Liver (tissue), 3 donors: ENCODE measurements at regions not wholly inside any gene's neighbourhood (a gene's known extent, or its start where the extent isn't known, plus 50 kb on each side); places are given as distances from the start of the nearest gene placed in this dataset.

Experiments
- FOXA2 ChIP-seq: IDR thresholded peaks from 2 replicates; pipeline ENCODE4 v1.6.1; 2016; ENCODE audit warnings: antibody characterized with exemption
- GABPA ChIP-seq, 2 donors: IDR thresholded peaks in 1 of 2; conservative IDR thresholded peaks in 1 of 2; 2 replicates each; pipeline ENCODE4 v1.6.1; 2016; ENCODE audit warnings: antibody characterized with exemption in 2 of 2, mild to moderate bottlenecking in 1 of 2, moderate library complexity in 1 of 2
- HNF4G ChIP-seq: IDR thresholded peaks from 2 replicates; pipeline ENCODE4 v1.6.1; 2016; ENCODE audit warnings: antibody characterized with exemption
- JUND ChIP-seq, 2 donors: IDR thresholded peaks; 2 replicates each; pipeline ENCODE4 v1.6.1; 2016; ENCODE audit warnings: antibody characterized with exemption in 2 of 2
- NR2F2 ChIP-seq: IDR thresholded peaks from 2 replicates; pipeline ENCODE4 v1.6.1; 2016; ENCODE audit warnings: antibody characterized with exemption
- RAD21 ChIP-seq, 2 donors: IDR thresholded peaks; 2 replicates each; pipeline ENCODE4 v1.6.1; 2016; ENCODE audit warnings: antibody characterized with exemption in 2 of 2, mild to moderate bottlenecking in 2 of 2
- SP1 ChIP-seq: IDR thresholded peaks from 2 replicates; pipeline ENCODE4 v1.6.1; 2018; ENCODE audit warnings: antibody characterized with exemption, mild to moderate bottlenecking
- TAF1 ChIP-seq: conservative IDR thresholded peaks from 2 replicates; pipeline ENCODE4 v1.6.1; 2016; ENCODE audit warnings: antibody characterized with exemption, mild to moderate bottlenecking
- YY1 ChIP-seq: IDR thresholded peaks from 2 replicates; pipeline ENCODE4 v1.6.1; 2016; ENCODE audit warnings: antibody characterized with exemption, mild to moderate bottlenecking
- TF ChIP-seq, protein P1 (sequence below): fragments of 150-350 bp; IDR thresholded peaks from 2 replicates; pipeline ENCODE4 v1.5.1; 2017; ENCODE audit warnings: improper control_type of control experiment, low read depth, low read length; ENCODE audit not compliant: missing input control
- TF ChIP-seq, protein P2 (sequence below): IDR thresholded peaks from 2 replicates; pipeline ENCODE4 v1.6.1; 2016; ENCODE audit warnings: antibody characterized with exemption
- donor health status: healthy.
- donor health status: healthy.

DNA sequence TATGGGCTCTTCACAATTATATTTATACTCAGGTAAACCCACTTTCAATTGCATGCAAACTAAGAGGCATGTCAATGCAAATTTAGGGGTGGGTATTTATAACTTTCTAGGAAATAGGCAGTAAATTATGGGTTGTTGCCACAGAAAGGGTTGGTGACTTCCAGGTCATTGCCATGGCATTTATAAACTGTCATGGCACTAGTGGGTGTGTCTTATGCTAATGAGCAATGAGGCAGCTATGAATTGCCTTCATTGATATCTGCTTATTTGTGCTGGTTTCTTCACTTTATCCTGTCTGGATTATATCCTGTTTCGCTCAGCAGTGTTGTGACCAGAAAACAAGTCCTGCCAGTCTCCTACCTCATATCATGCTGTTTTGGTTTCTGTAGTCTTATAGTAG is 597.3 kb upstream of the DAB2 start:
- TF ChIP-seq FOXA2 (no peak), RAD21 (IDR thresholded peaks at IDR 0.05) (no peak), TAF1 (no peak), JUND (IDR thresholded peaks at IDR 0.05) (no peak), SP1 (no peak), HNF4G (no peak), YY1 (no peak), GABPA (IDR thresholded peaks at IDR 0.05 in 1 of 2, conservative IDR thresholded peaks at IDR 0.05 in 1 of 2) (no peak), NR2F2 (no peak)
- TF ChIP-seq, protein P1, sequence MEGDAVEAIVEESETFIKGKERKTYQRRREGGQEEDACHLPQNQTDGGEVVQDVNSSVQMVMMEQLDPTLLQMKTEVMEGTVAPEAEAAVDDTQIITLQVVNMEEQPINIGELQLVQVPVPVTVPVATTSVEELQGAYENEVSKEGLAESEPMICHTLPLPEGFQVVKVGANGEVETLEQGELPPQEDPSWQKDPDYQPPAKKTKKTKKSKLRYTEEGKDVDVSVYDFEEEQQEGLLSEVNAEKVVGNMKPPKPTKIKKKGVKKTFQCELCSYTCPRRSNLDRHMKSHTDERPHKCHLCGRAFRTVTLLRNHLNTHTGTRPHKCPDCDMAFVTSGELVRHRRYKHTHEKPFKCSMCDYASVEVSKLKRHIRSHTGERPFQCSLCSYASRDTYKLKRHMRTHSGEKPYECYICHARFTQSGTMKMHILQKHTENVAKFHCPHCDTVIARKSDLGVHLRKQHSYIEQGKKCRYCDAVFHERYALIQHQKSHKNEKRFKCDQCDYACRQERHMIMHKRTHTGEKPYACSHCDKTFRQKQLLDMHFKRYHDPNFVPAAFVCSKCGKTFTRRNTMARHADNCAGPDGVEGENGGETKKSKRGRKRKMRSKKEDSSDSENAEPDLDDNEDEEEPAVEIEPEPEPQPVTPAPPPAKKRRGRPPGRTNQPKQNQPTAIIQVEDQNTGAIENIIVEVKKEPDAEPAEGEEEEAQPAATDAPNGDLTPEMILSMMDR = no peak
- TF ChIP-seq, protein P2, sequence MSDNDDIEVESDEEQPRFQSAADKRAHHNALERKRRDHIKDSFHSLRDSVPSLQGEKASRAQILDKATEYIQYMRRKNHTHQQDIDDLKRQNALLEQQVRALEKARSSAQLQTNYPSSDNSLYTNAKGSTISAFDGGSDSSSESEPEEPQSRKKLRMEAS = no peak
